ENCODE measurements at regions not wholly inside any gene's neighbourhood (a gene's known extent, or its start where the extent isn't known, plus 50 kb on each side); places are given as distances from the start of the nearest gene placed in this dataset.
"Not testable (repeated sequence)": the region's sequence is repeated elsewhere in the genome, so short reads cannot be mapped to it uniquely, and the experiment has no call there.

DNA sequence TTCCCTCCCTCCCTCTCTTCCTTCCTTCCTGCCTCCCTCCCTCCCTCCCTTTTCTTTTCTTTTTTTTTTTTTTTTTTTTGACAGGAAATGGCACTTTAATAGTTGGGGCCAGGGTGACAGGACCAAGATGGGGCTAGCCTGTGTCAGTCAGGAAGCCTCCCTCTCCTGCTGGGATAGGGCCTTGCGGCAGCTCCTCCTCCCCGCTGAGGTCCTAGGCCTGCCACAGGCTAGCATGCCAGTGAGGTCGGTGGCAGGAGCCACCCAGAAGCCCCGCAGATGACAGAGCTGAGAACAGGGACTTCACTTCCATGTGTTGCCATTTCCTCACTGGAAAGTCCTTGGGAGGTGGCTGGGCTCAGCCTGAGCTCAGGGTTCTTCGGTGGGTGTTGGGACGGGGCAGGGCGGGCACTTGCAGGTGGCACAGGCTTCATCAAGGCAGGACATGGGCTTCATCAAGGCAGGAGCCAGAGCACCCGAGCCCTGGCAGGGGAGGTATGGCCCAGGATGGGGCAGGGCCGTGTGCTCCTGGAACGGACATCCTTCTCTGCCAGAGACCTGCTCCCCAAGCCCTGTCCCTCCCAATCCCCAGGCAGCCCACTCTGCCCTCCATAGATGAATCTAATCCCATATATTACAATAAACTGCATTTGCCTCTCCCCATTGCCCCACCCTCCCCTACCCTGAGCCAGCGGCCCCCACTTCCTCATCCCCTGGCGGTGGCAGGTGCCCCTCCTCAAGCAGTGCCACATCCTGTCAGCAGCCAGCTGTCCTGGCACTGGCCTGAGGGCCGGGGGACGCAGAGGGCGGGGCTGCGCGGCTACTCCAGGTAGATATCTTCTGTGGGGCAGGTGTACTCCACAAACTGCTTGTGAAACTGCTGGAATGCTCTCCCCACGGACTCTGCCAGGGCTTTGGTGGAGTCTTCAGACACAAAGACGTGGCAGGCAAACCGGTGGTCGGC lies 109.8 kb upstream of the PLEKHM1 start:
- TF ChIP-seq, protein P1, sequence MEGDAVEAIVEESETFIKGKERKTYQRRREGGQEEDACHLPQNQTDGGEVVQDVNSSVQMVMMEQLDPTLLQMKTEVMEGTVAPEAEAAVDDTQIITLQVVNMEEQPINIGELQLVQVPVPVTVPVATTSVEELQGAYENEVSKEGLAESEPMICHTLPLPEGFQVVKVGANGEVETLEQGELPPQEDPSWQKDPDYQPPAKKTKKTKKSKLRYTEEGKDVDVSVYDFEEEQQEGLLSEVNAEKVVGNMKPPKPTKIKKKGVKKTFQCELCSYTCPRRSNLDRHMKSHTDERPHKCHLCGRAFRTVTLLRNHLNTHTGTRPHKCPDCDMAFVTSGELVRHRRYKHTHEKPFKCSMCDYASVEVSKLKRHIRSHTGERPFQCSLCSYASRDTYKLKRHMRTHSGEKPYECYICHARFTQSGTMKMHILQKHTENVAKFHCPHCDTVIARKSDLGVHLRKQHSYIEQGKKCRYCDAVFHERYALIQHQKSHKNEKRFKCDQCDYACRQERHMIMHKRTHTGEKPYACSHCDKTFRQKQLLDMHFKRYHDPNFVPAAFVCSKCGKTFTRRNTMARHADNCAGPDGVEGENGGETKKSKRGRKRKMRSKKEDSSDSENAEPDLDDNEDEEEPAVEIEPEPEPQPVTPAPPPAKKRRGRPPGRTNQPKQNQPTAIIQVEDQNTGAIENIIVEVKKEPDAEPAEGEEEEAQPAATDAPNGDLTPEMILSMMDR (IDR thresholded peaks at IDR 0.05; ENCODE audit: extremely low read depth in 1 of 2, insufficient read depth in 1 of 2, low read depth in 1 of 2, low read length in 2 of 2) = not testable (repeated sequence)
- TF ChIP-seq POLR2AphosphoS5 (IDR thresholded peaks at IDR 0.05; ENCODE audit: insufficient read depth, low read depth, low read length); MYC (IDR thresholded peaks at IDR 0.05; ENCODE audit: low read depth, low read length); POLR2A (IDR thresholded peaks at IDR 0.05; ENCODE audit: low read depth, low read length); EZH2 (IDR thresholded peaks at IDR 0.05; ENCODE audit: borderline replicate concordance, low read depth, low read length, severe bottlenecking): not testable (repeated sequence)
